22Rv1 (cell line): ENCODE measurements at regions not wholly inside any gene's neighbourhood (a gene's known extent, or its start where the extent isn't known, plus 50 kb on each side); places are given as distances from the start of the nearest gene placed in this dataset.
"Not testable (repeated sequence)": the region's sequence is repeated elsewhere in the genome, so short reads cannot be mapped to it uniquely, and the experiment has no call there.

Source experiments
- H3K27ac ChIP-seq: fragments of 450-650 bp; 2 replicates; pipeline ENCODE4 v1.5.1; 2017
- ZFX ChIP-seq: fragments of 450-650 bp; IDR thresholded peaks from 2 replicates; pipeline ENCODE4 v1.6.1; 2017; ENCODE audit warnings: antibody characterized with exemption, borderline replicate concordance
- TF ChIP-seq, protein P1 (sequence below): fragments of 450-650 bp; IDR thresholded peaks from 2 replicates; pipeline ENCODE4 v1.5.1; 2017; ENCODE audit warnings: mild to moderate bottlenecking

- no peak overlapping the region for H3K27ac ChIP-seq
- TF ChIP-seq, protein P1, sequence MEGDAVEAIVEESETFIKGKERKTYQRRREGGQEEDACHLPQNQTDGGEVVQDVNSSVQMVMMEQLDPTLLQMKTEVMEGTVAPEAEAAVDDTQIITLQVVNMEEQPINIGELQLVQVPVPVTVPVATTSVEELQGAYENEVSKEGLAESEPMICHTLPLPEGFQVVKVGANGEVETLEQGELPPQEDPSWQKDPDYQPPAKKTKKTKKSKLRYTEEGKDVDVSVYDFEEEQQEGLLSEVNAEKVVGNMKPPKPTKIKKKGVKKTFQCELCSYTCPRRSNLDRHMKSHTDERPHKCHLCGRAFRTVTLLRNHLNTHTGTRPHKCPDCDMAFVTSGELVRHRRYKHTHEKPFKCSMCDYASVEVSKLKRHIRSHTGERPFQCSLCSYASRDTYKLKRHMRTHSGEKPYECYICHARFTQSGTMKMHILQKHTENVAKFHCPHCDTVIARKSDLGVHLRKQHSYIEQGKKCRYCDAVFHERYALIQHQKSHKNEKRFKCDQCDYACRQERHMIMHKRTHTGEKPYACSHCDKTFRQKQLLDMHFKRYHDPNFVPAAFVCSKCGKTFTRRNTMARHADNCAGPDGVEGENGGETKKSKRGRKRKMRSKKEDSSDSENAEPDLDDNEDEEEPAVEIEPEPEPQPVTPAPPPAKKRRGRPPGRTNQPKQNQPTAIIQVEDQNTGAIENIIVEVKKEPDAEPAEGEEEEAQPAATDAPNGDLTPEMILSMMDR: no peak
- TF ChIP-seq ZFX: no peak
These were observed 374.2 kb downstream of the PREX1 start for GRCh38 chr20:48453477-48454093.

DNA sequence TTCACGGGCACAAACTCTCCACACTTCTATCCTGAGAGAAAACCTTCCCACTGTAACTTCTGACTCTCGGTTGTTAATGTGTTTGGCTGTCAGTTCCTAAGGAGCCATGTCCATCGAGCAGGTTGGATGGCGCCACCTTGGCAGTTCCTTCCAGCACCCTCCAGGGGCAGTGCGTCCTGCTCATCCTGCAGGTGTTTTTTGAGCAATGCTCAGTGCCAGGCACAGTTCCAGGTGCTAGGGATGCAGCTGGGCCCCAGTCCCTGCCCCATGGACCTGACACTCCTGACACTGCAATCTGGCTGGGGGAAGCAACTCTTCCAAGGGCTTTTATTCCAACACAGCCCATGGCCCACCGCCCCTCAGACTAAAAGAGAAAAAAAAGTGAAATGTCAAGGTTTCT, 376.4 kb downstream of the PREX1 start:
- TF ChIP-seq ZFX: no peak
- TF ChIP-seq, protein P1: no peak; the same call in 1 of the 2 replicates
- no peak overlapping the region for H3K27ac ChIP-seq

DNA sequence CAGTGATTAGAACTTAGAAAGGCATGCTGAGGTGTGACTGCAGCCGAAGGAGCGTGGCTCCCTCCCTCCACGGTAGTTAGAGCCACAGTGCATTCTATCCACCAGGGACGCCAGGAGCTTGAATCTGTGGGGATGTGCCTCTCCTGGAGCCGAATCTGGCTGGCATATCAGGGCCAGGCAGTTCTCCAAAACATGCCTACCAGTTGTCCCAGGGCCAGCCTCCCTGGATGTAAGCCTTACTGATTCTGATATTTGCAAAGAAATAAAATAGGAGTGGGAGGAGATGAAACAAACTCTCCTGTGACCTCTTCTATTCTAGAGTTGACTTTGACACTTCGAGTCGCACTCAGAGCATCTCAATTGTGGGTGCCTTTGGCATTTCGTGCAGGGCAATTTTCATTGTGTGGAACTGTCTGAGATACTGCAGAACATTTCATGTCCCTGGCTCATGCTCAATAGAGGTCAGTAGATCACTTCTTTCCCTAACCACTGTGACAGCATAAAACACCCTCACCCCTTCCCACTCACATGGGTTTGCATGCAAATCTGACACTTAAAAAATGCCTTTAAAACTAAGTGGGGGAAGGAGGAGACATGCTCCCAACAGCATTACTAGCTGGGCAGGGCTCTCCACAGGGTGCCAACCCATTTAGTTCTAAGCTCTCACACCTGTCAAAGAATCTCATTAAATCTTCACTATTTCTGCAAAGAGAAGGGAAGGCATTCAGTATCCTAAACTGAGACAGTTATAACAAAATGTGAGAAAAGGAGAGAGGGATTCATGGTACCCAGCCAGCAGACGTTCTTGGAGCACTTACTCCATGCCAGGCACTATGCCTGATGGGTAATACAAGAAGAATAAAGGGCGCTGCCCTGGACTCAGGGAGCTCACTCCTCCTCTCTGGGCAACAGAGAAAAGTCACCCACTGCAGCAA, 378.9 kb downstream of the PREX1 start:
- TF ChIP-seq ZFX: no peak
- TF ChIP-seq, protein P1: no peak
- no peak overlapping the region for H3K27ac ChIP-seq

DNA sequence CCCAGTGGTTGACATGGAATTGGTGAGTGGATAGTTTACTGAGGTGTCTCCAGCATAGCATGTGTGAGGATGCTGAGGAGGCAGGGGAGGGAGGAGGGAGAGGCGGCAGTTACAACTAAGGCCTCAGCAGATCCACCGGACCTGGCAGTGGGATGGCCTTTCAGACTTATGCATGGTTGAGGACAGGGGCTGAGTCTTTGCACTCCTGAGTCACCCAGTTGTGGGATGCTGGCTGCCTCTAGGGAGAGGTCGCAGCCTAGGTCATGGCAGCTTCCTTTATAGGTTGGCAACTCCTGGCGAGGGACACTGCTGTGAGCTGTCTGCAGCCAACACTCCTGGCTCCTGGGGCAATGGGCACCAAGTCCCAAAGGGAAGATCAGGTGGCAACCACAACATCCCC, 380.3 kb downstream of the PREX1 start:
- TF ChIP-seq ZFX: no peak
- TF ChIP-seq, protein P1: no peak
- no peak overlapping the region for H3K27ac ChIP-seq

DNA sequence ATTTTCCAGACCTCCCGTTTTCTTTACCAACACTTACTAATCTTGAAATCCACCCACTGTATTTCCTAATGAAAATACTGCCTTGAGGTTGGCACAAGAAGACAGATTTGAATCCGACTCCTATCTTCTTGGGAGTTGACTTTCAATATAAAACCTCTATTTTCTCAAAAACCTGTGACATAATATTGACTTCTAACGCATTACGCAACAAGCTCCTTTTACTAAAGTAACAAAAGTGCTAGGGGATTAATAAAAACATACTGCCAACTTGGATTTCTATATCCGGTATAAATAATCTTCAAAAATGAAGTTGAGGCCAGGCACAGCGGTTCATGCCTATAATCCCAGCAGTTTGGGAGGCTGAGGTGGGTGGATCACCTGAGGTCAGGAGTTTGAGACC, 382.0 kb downstream of the PREX1 start:
- H3K27ac ChIP-seq: no peak overlapping the region
- TF ChIP-seq ZFX: no peak
- TF ChIP-seq, protein P1: no peak

DNA sequence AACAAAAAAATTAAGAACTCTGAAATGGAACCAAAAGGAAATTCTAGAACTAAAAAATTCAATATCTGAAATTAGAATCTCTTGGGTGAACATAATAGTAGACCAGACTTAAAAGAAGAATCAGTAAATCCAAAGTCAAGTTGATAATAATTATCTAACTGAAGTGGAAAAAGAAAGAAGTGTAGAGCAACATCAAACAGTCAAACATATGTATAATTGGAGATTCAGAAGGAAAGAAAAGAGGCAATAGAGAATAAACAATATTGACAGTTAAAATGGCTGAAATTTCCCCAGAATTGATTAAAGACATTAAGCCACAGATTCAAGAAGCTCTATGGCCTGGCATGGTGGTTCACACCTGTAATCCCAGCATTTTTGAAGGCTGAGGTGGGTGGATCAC, 383.6 kb downstream of the PREX1 start:
- H3K27ac ChIP-seq: no peak overlapping the region
- TF ChIP-seq ZFX: no peak
- TF ChIP-seq, protein P1: no peak

DNA sequence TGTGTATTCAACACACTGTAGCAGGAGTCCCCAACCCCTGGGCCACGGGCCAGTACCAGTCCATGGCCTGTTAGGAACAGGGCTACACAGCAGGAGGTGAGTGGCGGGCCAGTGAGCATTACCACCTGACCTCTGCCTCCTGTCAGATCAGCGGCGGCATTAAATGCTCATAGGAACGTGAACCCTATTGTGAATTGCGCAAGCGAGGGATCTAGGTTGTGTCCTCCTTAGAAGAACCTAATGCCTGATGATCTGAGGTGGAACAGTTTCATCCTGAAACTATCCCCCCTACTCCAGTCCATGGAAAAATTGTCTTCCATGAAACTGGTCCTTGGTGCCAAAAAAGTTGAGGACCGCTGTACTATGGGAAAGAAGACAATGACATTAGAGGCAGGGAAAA, 386.9 kb downstream of the PREX1 start:
- H3K27ac ChIP-seq: no peak overlapping the region
- TF ChIP-seq, protein P1: no peak
- no peak for TF ChIP-seq ZFX

- not testable (repeated sequence) for H3K27ac ChIP-seq
These were observed 387.5 kb downstream of the PREX1 start for GRCh38 chr20:48440261-48440660.
